Stimulated activated CD4-positive, alpha-beta T cell treated with anti-CD3 and anti-CD28 coated beads, Interleukin-1b, Interleukin-23, amount 100 ng/mL, for 4 hours (primary cell): ENCODE measurements at regions not wholly inside any gene's neighbourhood (a gene's known extent, or its start where the extent isn't known, plus 50 kb on each side); places are given as distances from the start of the nearest gene placed in this dataset.
"Not testable (repeated sequence)": the region's sequence is repeated elsewhere in the genome, so short reads cannot be mapped to it uniquely, and the experiment has no call there.

ENCODE experiments used
- DNase-seq, 2 donors: peaks; one replicate each; pipeline ENCODE4 v3.0.0-alpha.2; 2020; ENCODE audit warnings: low read depth in 2 of 2

DNA sequence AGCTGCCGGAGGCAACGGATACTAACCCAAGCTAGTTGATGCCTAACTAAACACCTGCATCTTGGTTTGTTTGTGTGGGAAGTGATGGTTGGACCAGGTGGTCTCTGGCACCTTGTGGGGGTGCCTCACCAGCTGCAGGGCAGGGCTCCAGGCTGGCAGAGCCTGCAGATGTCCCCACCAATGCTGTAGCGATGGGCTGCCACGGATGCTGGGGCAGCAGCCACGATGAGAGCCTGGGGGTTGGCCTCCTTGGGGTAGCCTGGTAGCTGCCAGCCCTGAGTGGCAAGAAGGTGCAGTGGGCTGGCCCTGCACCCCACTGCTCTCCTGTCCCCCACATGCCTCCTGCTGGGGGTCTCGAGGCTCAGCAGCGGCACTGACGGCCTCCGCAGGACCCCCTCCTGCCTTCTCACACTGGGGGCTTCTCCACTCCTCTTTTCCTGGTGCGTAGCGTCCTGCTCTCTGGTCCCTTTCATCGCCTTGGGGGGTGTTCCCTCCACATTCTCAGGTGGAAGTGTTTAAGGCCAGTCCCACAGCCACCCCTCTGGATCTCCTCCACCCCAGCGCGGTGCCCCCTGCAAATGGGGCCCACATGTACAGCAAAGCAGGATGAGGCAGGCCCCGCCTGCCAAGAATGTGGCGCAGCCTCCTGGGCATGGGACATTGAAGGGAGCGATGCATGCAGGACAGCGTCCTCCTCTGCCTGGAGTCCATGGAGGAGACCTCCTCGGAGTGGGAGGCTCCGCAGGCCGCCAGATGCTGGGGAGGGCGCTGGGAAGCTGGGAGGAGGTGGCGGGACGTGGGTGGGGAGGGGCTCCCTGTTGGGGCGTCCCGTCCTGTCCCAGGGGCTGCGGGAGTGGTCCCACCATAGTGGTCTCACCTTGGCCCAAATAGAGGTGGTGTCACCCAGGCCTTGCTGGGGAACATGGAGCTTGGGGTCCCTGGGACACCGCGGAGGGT, 173.1 kb downstream of the ASB1 start:
- DNase-seq, result no peak

DNA sequence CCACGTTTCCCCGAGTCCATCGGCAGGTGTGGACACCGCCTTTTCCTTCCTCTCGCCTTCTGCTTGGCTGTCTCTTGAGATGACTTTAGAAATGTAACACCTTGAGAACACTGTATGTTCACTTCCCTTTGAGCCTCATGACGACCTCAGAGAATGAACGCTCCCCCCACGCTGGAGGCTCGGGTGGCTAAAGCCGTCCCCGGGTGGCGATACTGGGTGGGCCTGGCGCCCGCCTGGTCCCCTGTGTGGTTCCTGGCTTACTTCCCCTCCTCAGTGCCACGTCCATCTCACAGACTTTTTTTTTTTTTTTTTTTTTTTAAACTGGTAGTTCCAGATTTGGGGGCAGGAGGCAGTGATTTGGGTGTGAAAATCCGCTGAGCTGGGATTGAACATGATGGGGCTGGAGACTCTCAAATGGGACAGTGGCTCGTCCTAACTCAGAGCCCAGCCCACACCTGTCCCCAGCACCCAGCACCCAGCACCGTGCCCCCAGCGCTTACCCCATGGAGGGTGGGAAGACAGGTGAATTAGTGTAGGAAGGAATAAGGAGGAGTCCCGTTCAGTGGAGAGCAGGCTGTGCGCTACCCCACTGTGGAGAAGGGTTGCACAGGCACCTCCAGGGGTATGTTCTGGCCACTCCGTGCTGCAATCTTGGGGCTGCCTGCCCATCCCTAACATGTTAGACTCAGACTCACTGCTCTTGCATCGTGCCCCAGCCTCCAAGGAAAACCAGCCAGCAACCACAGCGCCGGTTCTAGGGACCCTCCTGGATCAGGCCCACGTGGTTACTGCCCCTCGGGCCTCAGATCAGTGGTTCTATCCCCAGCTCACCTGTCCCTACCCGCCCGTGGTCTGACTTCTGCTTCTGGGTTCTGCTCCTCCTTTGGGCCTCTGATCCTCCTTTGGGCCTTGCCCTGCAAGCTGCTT, 174.0 kb downstream of the ASB1 start:
- no peak for DNase-seq

DNA sequence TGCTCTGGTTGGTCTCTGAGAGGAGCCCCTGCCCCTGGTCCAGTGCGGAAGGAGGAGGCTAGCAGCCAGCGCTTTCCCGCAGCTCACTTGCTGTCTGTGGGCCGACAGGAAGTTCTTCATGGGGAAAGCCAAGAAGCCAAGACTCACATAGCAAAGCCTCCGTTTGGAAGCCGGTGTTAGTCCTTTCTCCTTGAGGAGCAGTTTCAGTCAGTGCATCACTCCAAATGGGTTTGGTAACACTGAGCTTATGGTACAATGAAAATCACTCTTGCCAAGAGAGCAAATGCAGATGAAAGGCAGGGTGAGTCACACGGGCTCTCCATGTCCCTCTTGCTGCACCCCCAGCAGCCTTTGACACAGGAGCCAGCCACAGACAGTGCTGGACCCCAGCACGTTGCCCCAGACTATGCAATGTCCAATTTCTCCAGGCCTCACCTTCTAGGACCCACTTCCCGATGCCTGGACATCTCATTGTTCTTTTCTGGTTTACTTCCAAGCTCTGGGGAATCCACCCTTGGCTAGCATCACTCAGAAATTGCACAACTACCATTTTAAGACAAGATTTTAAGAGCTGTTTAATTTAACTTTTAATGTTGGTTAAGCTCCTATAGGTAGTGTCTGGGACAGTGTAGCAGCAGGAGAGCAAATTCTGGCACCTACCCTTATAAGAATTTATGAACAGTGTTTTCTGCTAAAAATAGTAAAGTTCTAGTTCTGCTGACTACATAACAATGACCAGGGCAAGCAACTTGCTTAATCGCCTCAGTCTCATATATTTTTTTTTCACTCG, 174.9 kb downstream of the ASB1 start:
- no peak for DNase-seq

DNA sequence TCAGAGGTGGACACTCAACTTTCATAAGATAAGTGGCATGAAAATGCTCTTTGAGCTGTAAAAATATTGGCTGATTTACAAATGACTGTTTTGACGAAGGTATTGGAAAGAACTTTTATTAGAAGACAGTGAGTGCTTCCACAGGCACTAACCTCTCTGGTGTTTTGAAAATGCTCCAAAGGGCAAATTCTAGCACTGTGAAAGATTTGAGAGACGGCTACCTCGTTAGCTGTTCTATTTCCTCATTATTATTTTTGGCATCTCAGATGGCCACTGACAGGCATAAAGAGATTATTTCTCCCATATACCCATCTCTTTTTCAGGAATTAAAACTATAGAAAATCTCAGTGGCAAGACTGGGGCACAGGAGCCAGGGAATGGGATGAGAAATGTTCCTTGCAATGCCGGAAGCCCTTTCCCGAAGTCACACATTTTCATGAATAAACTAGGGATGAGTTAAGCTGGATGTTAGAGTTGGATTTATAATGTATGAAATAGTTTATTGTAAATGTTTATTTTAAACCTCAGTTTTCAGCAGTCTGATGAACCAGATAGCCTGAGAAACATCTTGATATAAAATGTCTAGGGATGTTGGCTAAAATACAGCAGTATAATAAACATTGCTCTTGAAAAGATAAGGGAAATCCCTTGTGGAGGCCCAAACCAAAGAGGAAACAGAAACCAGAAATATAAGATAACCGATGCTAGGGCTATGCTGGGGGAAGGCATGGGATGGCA, 175.7 kb downstream of the ASB1 start:
- DNase-seq, result no peak

DNA sequence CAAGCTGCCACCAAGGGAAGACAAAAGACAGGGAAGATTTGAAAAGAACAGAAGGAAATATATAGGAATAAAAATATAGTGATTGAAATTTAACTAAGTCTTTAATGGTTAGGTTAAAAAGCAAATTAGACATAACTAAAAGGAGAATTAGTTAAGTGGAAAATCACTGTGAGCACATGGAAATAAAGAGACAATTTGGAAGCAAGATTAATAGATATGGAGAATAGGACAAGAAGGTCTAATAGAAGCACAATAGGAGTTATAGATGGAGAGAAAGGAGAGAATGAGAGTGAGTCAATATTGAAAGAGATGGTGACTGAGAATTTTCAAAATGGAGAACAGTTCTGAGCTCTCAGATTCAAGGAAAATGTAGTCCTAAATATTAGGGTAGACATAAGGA, 176.9 kb downstream of the ASB1 start:
- DNase-seq, result no peak

DNA sequence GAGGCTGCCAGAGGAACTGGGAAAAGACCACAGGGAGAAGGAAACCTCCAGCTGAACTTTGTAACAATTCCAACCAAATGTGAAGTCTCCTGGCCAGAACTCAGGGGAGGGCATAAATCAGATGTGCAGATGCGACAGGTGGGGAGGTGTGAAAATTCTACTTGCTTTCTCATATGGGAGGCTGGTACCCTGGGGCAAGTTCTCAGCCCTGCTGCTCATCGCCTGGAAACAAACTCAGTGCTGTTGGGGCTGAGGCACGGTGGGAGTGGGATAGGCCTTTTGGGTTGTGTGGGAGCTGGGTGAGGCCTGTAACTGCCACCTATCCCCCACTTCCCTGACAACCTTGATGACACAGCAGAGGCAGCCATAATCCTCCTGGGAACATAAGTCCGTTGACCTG, 179.6 kb downstream of the ASB1 start:
- DNase-seq, result no peak

DNA sequence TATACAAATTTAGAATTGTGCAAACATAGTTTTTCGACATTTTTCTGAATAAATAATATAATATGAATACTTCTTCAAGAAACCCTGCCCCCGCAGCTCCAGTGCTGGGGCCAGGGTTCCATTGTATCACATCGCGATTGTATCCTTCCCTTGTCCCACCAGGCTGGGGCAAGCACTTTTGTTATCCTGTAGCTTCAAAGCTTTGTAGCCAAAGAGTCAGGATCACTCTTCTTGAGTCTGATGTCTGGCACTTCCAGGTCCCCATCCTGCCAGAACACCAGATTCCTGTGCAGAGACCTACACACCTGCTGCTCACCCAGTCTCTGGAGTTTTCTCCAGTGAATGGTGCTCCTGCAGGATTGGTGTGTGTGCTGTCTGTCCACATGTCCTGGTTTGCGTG, 186.9 kb downstream of the ASB1 start:
- DNase-seq, result no peak

DNA sequence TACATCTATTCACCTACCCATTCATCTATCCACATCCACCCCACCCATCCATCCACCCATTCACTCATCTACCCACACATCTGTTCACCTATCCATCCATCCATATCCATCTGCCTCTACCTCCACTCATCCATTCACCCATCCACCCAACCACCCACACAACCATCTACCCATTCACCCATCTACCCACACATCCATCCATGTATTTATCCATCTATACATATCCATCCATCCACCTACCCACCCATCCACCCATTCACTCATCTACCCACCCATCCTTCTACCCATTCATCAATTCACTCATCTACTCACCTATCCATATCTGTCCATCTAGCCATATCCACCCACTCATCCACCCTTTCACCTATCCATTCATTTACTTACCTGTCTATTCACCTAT, 187.6 kb downstream of the ASB1 start:
- DNase-seq, result no peak

DNA sequence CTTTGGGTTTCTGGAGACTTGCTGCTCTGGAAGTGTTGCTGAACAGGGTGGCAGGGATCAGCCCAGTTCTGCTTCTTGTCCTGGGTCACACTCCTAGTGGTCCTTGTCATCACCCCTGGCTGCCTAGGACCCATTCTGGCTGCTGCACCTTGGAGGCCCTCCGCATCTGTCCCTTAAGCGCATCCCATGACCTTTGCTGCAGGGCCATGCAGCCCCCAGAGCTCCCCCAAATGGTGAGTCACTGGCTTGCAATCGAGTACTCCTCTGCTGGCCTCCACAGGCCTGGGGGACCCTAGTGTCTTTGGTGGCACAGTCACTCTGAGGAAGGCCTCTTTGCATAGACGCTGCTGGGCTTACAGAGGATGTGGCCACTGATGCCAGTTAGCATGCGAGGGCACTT, 188.5 kb downstream of the ASB1 start:
- DNase-seq, result no peak

DNA sequence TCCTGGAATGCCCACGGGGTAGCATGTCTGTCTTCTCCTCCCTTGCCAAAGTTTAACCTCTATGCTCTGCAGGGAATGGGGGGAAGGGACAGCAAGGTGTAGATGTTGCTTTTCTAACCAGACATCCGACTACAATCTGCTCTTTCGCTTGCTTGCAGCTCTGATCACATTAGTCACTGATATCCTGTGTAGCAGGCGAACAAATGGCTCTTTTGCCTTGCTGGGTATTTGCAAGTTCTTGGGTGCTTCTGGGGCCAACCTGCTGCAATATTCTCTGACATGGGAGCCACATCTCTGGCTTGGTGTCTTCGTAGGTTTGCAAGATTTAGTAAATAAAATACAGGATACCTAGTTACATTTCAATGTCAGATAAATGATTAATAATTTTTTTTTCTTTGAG, 190.0 kb downstream of the ASB1 start:
- no peak for DNase-seq

DNA sequence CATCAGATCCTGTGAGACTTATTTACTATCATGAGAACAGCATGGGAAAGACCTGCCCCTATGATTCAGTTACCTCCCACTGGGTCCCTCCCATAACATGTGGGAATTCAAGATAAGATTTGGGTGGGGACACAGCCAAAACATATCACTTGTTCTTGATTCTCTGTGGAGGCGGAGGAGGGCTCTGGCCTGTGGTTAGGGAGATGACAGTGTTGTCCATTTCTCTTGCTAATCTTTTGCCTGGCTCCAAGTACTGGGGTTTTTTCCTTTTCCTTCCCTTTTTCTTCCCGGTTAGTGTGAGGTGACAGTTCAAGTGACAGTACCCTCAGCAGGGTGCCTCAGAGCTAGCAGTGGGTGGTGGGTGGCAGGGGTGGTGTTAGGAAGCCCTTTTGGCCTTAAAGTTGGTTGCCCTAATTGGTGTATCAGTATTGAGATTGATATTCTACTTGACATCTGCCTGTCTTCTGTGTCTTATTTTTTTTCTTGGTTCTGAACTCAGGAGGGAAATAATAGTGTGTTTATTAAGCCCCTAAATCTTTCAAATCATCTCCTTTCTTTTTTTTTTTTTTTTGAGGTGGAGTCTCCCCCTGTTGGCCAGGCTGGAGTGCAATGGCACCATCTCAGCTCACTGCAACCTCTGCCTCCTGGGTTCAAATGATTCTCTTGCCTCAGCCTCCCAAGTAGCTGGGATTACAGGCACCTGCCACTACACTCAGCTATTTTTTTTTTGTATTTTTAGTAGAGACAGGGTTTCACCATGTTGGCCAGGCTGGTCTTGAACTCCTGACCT, 192.0 kb downstream of the ASB1 start:
- not testable (repeated sequence) for DNase-seq

DNA sequence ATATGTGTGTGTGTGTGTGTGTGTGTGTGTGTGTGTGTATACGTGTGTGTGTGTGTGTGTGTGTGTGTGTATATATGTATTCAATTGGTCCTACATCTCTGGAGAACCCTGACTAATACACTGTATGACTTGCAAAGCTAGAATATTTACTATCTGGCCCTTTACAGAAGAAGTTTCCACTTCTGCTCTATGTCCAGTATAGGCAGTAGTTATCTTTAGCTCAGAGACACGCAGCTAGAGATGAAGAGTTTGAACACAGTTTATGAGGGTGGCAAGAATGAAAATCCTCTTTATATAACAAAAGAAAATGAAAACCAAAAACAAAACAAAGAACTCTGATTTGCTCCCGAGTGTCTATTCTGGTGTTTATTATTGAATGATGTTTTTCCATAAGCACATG, 201.2 kb downstream of the ASB1 start:
- no peak for DNase-seq

DNA sequence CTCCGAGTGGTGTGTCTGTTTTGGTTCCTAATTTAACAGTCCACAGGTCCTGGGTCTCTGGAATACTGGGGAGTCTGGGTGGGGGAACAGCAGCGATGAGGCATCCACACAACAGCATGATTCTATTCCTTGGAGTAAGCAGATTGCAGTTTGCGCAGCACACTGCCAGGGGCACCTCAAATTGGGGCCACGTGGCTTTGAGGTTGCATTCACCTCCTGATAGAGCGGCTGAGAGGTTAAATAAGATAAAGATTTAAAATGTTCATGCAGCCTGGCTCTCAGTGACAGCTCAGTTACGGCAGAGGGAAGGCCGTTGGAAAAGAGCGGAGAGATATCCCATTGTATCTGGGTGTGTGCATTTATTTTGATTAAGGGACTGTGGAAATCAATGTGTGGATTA, 202.3 kb downstream of the ASB1 start:
- DNase-seq, result no peak

DNA sequence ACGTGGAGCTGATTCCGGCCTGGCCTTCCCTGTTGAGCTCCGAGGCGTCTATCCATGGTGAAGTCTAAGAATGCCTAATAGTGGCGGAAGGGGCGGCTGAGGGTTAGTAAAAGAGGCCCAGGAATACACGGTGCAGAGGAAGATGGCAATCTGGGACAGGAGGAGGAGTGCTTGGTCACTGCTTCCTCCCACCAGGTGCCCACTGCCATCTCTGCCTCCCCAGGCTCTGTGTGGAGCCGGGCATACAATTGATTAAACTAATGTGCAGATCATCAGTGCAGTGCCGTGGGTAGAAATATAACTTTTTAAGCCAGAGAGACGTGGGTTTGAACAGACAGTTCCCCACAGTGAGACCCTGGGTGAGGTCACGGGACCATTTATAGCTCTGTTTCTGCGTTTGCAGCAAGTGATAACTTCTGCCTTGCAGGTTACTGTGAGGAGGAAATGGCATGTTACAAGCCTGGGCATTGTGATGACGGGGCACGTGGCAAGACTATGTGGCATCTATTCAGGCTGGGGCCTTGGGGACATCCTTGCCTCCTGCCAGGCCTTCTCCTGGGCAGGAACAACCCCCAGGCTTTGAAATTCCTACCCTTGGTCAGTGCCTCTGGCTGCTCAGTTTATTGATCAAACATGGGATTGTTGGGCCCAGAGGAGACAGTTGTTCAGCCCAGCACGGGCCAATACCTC, 204.9 kb downstream of the ASB1 start:
- DNase-seq, result no peak

DNA sequence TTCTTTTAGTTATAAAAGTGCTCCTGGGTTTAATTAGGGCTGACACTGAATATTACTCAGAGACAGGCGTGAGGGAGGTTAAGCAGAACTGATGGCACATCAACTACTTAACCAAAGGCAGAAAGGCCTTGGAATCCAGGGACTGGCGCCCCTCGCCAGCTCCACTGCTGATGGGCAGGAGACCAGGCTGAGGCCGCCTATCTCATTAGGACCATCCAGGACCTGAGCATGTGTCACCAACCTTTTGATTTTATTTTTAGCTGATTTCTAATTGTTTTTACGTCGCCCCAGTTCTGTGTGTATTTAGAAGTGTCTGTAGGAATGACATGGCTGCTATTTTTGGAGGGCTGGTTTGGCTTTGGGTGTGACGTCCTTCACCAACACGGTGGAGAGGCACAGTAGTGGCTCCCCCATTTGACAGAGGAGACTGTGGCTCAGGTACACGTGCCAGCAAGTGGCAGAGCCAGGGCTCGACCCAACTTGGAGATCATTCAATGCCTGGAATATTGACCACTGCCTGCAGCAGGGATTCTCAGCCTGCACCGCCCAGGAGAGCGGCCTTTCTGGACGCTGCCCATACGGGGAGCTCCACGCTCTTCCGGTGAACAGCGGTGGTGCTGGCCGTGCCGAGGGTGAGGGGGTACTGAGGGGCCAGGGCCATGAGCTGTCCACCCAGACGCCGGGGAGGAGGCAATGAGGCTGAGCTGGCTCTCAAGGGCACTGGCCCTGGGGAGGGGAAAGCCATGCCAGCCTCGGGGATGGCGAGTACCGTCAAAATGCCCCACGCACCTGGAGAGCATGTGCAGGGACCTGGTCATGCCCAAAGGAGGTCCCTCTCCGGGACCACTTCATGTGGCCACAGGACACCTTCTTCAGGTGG, 205.7 kb downstream of the ASB1 start:
- no peak for DNase-seq

DNA sequence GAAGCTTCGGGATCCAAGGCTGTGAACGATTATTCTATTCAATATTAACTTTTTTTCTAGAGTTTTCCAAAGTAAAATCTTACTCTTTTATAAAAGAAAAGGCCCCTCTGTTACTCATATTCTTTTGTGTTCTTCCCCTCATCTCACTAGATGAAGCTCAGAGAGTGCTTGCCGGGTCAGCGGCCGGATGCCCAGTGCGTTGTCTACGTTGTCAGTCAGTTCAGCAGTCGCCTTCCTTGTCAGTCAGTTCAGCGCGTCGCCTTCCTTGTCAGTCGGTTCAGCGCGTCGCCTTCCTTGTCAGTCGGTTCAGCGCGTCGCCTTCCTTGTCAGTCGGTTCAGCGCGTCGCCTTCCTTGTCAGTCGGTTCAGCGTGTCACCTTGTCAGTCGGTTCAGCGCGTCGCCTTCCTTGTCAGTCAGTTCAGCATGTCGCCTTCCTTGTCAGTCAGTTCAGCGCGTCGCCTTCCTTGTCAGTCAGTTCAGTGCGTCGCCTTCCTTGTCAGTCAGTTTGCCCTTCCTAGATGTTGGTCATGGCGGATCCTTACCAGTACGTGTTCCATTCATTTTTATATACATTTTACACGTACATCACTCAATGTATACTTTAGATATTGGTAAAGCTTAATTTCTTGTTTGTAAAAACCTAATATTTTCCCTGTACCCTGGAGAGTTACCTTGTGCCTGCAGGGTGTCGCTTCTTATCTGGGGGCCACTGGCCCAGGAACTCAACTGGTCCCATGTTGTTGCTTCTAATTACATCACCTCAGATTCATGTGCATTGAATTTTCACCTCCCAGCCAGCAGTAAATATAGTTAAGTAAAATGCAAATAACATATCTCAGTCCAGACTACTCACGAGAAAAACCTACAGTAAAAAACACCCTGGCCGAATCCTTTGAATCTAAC, 206.9 kb downstream of the ASB1 start:
- no peak for DNase-seq

DNA sequence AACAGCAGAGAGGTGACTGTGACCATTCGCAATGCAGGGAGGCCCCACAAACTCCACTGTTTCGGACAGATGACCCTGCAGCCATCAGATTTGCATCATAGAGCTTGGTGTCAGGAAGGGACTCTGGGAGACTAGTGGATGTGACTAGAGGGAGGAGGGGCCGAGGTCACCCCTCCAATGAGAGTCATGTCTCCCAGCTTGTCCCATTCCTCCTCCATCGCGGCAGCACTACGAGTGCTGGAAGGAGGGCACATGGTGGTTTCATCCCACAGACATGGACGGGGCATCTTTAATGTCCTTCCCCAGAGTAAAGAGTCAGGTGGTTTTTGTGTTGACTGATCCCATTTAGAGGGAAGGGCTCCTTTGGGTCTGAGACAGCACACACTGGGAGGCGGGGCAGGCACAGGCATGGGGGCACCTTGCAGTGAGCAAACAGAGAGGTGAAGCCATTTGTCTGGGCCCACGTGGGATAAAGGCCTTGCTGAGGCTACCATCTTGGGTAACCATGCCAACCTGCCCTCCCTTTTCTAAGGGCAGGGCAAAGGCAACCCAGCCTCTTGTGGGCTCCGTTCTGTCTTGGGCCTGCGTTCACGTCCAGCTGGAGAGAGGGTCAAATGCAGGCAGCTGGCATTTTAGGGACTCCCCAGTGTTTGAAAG, 208.1 kb downstream of the ASB1 start:
- DNase-seq, result no peak
